ENCODE measurements at regions not wholly inside any gene's neighbourhood (a gene's known extent, or its start where the extent isn't known, plus 50 kb on each side); places are given as distances from the start of the nearest gene placed in this dataset.

GRCh38 chr1:168782559-168783116, 53.6 kb upstream of the DPT start:
- no peak for DNase-seq

GRCh38 chr1:168783458-168784210, 54.6 kb upstream of the DPT start:
- DNase-seq: no peak

- DNase-seq: no peak
Measured at GRCh38 chr1:168786476-168787330, 57.7 kb upstream of the DPT start.

- DNase-seq: no peak
Measured at GRCh38 chr1:168788258-168788657, 59.3 kb upstream of the DPT start.

- DNase-seq: no peak
Measured at GRCh38 chr1:168789501-168789900, 60.5 kb upstream of the DPT start.

GRCh38 chr1:168792142-168792541, 63.1 kb upstream of the DPT start:
- DNase-seq: no peak

- no peak for DNase-seq
Measured at GRCh38 chr1:168792592-168793125, 63.7 kb upstream of the DPT start.

DNA sequence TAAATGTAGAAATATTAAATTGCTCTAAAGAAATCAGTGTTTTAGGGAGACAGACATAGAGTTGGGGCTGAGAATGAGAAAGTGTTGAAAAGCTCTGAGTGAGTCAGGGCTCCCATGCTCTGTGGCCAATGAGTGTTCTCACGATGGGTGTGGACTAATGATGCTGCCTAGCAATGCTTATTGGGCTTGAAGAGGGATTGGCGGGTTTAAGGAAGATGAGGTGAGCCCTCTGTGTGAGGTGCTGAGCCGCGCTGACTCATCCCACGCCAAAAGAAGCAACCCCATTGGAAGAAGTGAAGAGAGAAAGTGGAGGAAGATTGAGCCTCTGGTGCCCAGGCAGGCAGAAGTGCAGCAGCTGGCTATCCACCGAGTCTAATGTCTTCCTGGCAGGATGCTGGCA, 65.1 kb upstream of the DPT start:
- no peak for DNase-seq

DNA sequence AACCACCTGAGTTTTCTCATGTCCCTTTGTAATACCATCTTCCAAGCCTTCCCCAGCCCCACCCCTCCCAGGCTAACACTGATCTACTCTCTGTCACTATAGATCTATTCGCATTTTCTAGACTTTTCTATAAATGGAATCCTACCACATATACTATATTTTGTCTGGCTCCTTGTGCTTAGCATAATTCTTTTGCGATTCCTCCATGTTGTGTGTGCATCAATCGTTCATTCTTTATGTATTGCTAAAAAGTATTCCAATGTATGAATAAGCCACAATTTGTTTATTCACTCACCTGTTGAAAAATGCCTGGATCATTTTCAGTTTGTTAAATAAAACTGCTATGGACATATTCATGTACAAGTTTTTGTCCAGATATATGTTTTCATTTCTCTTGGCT, 66.7 kb upstream of the DPT start:
- no peak for DNase-seq

DNA sequence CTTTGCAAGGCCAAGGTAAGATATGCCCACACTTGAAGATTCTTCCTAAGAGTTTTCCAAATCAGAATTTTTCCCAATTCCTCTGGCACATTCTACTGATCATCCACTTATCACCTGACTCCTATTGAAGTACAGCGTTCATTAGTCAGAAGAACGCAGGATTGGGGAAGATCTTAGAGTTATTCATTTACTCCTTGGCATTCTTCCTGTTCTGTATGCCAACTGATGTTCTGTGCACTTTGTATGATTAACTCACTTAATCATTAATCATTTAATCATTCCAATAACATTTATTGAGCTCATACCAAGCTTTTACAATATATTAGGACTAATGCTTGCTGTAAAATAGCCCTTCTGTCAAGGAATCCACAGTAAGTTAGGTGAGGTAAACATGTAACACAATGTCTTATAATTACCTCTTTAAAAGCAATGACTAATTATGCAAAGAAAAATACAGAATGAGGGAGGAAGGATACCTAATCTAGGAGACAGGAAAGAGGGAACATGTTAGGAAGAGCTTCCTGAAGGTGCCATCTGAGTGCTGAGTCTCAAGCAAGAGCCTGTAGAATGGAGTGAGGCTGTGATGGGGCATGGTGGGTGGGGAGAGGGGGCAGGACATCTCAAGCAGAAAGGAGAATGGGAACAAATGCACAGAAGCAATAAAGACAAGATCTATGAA, 71.1 kb upstream of the DPT start:
- no peak for DNase-seq

DNA sequence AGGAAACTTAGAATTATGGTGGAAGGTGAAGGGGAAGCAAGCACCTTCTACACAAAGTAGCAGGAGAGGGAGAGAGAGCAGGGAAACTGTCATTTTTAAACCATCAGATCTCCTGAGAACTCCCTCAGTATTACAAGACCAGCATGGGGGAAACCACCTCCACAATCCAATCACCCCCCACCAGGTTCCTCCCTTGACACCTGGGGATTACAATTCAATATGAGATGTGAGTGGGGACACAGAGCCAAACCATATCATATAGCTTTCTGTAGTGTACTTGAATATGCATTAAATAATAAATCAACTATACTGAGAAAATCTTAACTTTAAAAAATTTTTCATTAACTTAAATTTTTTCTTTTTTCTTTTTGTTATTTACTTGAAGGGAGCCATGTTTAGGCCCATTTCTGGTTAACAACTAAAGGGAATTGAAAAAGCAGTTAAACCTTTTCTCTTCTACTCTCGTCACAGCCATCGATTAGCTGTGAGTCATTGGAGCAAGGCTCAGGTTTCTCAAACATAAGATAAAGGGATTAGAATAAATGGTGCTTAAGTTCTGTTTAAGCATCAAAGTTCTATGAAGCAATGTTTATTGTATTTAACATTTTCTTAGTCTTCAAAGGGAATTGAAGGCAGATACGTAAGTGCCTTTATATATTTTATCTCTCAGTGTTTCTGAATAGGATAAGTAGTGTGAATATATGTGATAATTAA, 72.2 kb upstream of the DPT start:
- no peak for DNase-seq

DNA sequence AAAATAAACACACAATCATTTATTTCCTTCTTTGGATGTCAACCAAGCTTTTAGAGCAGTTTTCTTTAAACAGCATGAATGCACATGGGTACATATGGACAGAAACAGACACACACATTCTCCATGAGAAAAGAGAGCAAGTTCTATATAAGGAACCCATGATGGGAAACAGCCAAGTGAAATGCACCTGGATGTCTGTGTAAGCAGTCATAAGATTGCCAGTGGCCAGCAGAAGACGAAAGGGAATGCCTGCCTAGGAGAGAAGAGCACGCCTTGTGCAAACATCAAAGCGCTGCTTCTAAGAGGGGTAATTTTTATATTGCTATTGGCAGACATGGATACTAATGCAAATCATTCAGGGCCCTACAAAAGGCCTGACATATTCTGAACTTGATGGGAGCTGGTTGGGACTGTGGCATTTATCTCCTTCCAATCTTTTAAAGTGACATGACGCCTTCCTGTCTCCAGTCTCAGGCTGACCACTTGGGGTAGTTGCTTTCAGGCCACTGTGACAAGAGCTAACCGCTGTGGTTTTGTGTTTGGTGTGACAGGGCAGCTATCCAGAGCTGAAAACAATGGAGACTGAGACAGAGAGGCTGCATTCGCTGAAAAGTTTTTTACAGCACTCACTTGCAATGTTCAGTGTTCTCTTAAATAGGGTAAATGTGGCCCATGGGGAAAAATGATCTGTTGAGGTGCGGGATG, 75.0 kb upstream of the DPT start:
- DNase-seq: no peak

DNA sequence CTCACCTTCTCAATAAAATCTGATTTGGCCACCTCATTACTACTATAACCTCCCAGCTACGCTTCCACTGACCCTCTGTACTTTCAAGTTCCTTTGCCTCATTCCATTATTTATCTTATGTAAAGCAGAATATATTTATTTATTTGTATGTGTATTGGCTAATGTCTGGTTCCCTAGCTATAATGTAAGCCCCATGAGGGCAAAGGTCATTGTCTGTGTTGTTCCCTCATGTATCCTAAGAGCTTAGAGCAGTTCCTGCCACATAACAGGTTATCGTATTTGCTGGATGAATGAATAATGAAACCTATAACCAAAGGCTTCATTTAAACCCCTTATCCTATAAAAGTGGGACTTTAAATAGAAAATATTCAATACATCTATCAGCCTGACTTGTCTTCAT, 77.9 kb upstream of the DPT start:
- DNase-seq: no peak

DNA sequence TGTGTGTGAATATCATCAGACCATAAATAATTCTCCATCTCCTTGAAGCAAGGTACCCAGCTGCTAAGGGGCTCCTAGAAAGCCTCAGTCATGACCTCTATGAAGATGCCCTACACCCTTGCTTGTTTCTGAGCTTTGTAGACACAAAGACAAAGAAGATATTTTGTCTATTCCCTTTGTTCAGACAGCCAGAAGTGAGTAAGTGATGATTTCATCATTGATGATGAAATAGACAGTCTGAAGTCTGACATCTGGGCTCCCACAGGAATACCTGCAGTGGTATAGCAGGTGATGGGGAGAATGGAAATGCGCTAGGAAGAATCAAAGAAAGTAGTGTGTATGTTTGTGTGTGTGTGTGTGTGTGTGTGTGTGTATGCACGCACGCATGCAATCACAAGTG, 82.2 kb upstream of the DPT start:
- no peak for DNase-seq

- no peak for DNase-seq
Measured at GRCh38 chr1:168819668-168820067, 90.7 kb upstream of the DPT start.

- no peak for DNase-seq
Measured at GRCh38 chr1:168821434-168821833, 92.4 kb upstream of the DPT start.

DNA sequence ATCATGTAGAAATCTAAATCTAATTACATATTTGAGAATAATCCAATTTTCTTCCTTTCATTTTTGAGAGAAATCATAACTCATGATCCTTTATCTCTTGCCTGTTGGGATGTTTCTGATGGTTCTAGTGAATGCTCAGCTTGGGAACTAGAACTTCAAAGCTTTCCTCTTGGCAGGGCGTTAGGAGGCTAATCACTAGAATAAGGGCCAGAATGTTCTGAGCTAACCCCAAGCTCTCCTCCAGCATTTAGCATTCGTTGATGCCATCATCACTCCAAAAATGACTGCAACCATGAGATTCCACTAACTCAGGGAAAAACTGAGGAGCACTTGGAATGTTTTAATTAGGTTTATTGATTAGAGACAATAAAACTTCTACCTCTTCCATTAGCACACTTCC, 93.9 kb upstream of the DPT start:
- no peak for DNase-seq

GRCh38 chr1:168823988-168824387, 95.0 kb upstream of the DPT start:
- DNase-seq: no peak

DNA sequence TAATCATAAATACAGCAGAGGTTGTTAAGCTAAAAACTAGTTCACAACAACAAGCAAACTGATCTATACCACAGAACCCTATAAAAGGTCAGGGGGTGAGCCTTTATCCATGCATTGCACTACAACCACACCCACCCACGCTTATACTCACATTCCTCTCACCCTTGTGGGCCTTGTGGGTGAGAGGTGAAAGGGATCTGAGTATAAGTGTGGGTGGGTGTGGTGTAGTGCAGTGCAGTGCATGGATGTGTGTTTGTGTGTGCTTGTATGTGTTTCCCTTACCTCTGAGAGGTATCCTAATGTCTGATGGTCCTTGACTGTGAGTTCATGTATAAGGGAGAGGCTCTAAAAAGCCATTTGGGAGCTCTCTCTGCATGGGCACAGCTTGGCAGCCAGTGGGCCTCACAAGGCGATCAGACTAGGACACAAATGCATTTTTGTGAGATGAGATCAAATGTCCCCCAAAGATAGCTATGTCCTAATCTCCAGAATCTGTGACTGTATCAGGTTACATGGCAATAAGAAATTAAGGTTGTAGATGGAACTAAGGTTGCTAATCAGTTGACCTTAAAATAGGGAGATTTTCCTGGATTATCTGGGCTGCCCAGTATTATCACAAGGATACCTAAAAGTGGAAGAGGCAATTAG, 95.5 kb upstream of the DPT start:
- DNase-seq: no peak

DNA sequence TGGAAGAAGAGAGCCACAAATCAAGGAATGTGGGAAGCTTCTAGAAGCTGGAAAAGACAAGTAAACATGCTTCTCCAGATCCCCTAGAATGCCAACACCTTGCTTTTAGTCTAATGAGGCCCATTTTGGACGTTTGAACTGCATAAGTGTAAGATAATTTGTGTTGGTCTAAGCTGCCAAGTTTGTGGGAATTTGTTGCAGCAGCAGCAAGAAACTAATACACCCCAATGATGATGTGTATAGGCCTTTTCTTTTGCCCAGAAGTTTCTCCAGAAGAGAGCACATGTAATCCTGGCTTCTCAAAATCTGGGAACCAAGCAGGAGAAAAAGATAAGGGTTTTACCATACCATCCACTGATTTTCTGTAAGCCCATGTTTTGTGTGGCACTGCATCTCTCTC, 96.1 kb upstream of the DPT start:
- no peak for DNase-seq

- no peak for DNase-seq
Measured at GRCh38 chr1:168825820-168826219, 96.8 kb upstream of the DPT start.
